HG02571 (cell line): ENCODE measurements at regions not wholly inside any gene's neighbourhood (a gene's known extent, or its start where the extent isn't known, plus 50 kb on each side); places are given as distances from the start of the nearest gene placed in this dataset.
"Not testable (repeated sequence)": the region's sequence is repeated elsewhere in the genome, so short reads cannot be mapped to it uniquely, and the experiment has no call there.

Experiments
- ATAC-seq: cut with Tn5 transposase; IDR thresholded peaks from one replicate; pipeline ENCODE4 v1.9.1; 2021; ENCODE audit warnings: mild to moderate bottlenecking, moderate library complexity; ENCODE audit not compliant: unreplicated experiment

- ATAC-seq, result no peak
Observed at GRCh38 chr6:26257272-26257671, 107.7 kb upstream of the BTN3A2 start.

DNA sequence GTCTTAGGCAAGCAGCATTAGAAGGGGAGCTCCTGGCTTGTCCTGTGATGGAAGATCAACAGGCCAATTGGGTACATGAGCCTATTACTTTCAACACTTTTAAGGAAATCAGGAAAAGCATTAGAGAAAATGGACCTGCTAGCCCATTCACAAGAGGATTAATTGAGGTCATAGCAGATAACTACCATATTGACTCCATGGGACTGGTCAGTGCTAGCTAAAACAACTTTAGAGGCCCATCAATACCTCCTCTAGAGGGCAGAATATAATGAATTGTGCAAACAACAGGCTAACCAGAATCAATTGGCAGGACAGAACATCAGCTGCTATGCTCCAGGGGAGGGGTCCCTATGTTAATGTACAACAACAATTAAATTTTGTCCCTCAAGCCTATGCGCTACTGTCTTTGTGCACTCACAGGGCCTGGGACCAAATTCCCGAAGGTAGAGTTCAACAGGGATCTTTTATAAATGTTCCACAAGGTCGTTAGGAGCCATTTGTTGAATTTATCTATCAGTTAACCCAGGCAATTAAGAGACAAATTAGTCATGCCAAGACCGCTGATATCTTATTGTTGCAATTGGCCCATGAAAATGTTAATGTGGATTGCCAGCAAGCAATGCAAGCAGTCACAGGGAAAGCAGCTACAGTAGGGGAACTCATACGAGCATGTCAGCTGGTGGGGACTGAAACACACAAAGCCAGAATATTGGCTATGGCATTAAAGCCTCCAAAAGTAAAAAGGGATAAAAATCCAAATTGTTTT is 106.6 kb upstream of the BTN3A2 start:
- no peak for ATAC-seq

DNA sequence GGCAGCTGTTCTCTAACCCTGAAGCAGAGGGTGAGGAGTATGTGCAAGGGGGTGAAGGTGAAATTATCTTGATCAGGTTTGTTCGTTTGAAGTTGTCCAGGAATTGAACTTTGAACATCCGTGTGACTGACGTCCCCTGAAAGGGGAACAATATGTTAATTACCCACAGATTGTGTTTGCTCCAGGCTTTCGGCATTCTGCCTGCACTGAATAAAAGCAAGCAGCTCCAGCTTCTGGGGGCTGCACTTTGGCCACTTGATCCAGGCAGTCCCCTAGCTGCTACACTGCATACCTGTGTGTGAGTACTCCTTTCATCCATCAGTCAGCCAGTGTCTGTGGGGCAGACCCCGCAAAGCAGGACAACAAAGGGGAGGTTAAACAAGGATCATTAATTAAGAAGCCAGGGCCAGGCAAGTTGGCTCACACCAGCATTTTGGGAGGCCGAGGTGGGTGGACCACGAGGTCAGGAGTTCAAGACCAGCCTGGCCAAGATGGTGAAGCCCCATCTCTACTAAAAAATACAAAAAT is 104.8 kb upstream of the BTN3A2 start:
- no peak for ATAC-seq

GRCh38 chr6:26260725-26261490 is 104.1 kb upstream of the BTN3A2 start:
- ATAC-seq, result no peak

GRCh38 chr6:26264547-26264946 is 100.5 kb upstream of the BTN3A2 start:
- ATAC-seq, result no peak

DNA sequence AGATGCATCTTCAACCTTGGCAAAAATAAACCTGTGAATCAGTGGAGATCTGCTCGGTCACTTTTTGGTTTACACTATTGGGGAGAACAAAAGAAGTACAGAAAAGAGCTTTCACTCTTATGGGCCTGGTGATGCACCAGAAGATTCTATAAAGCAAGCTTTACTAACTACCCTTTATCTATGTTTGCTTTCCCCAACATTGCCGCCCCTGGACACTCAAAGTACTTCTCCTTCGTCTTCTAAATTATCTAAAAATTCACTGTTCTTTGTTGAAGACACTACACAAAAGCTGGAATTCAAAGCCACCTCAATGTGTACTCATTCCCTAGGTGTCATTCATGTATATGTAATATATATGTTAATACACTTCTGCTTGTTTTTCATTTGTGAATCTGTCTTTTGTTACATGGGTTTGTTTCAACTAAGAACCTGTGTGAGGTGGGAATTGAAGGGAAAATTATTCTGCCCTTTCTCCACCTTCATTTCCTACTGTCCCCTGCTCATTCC is 97.9 kb upstream of the BTN3A2 start:
- ATAC-seq, result no peak

DNA sequence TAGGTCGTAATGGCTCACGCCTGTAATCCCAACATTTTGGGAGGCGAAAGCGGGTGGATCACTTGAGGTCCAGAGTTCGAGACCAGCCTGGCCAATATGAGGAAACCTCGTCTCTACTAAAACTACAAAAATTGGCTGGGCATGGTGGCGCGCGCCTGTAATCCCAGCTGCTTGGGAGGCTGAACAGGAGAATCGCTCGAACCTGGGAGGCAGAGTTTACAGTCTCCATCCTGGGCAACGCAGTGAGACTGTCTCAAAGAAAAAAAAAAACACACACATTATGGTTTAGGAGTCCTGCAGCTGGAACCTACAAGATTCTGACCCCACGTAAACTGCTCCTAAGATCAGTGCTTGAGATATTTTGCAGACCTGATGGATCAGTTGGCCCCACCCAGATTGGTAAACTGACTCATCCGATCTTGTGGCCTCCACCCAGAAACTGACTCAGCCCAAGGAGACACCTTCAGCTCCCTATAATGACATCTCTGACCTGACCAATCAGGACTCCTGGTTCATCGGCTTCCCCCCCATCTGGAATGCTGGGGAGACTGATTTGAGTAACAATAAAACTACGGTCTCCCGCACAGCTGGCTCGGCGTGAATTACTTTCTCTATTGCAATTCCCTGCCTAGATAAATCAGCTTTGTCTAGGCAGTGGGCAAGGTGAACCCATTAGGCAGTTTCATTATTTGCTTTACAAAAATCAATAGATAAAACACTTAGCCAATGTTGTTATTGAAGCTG is 96.2 kb upstream of the BTN3A2 start:
- ATAC-seq, result no peak

DNA sequence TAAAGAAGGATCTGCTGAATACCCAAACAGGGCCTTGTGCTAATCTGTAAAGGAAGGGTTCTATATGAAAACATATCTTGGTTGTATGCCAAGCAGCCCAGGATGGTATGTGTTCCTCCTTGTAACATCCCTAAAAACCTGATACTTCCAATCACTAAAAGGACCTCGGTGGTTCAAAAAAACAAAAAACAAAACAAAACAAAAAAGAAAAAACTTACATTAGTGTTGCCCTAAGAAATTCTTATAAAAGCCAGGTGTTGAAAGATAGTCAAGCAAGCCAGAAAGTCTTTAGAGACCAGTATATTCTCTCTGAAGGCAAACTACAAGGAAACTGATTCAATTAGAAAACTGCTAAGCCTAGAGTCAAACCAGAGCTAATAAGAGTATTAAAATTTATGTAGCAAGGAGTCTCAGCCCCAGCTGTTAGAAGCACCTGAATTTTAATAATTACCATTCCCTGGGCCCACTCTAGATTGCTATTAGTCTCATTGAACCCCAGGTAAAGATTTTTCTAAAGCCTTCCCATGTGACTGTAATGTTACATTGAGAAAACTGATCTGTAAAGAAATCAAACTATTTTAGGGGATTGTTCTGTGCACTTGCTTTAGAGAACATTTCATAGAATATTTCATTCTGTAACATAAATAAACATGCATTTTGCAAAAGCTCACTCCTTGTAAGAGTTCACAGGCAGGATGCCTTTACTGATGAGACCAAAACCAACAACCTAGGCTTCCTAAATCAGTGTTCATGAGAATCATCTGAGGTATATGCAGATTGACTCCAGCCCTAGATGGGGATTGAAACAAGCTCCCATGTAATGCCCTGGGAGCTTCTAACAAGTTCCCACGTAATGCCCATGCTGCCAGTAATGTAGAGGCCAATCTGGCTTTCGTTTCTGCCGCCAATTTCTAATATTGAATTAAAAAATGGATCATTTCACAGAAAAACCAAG is 95.2 kb upstream of the BTN3A2 start:
- no peak for ATAC-seq

- ATAC-seq, result no peak
Observed at GRCh38 chr6:26270486-26270861, 94.5 kb upstream of the BTN3A2 start.

GRCh38 chr6:26270903-26271667 is 93.9 kb upstream of the BTN3A2 start:
- no peak for ATAC-seq

GRCh38 chr6:26271668-26272024 is 93.4 kb upstream of the BTN3A2 start:
- no peak for ATAC-seq

- peak; percentile 29 for ATAC-seq
Observed at GRCh38 chr6:26272171-26272637, 92.8 kb upstream of the BTN3A2 start.

- ATAC-seq, result no peak
Observed at GRCh38 chr6:26273673-26274588, 91.1 kb upstream of the BTN3A2 start.

GRCh38 chr6:26275663-26276062 is 89.3 kb upstream of the BTN3A2 start:
- ATAC-seq, result no peak

DNA sequence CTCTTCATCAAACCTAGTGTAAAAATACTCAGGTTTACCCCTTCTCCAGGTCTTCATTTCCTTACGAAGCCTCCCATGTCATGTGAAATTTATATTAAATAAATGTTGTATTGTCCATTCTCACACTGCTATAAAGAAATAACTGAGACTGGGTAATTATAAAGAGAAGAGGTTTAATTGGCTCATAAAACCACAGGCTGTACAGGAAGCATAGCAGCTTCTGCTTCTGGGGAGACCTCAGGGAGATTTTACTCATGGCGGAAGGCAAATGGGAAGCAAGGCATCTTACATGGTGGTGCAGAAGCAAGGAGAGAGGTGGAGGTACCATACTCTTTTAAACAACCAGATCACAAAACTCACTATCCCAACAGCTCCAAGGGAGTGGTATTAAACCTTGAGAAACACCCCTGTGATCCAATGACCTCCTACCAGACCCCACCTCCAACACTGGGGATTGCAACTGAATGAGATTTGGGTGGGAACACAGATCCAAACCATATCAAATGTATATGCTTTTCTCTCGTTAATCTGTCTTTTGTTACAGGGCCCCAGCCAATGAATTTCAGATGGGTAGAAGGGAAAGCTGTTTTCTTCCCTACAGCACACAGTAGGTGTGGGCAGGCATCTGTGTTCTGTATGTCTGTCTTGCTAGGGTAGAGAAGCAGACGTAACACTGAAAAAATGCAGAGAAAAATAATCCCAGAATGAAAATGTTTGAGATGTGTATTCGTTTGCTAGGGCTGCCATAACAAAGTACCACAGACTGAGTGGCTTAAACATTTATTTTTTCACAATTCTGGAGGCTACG is 88.0 kb upstream of the BTN3A2 start:
- ATAC-seq, result no peak

GRCh38 chr6:26278536-26278935 is 86.5 kb upstream of the BTN3A2 start:
- ATAC-seq, result no peak

DNA sequence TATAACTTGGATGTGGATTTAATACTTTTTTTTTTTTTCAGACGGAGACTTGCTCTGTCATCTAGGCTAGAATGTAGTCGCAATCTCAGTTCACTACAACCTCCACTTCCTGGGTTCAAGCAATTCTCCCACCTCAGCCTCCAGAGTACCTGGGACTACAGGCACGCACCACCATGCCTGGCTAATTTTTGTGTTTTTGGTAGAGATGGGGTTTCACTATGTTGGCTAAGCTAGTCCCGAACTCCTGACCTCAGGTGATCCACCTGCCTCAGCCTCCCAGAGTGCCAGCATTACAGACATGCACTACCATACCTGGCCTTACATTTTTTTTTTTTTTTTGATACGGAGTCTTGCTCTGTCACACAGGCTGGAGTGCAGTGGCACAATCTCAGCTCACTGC is 85.6 kb upstream of the BTN3A2 start:
- ATAC-seq, result not testable (repeated sequence)
